ENCODE measurements at regions not wholly inside any gene's neighbourhood (a gene's known extent, or its start where the extent isn't known, plus 50 kb on each side); places are given as distances from the start of the nearest gene placed in this dataset.

GRCh38 chrX:68916891-68917290 lies 88.1 kb downstream of the EFNB1 start:
- DNase-seq (ENCODE audit: low spot score in 2 of 2, unreplicated experiment in 2 of 2): no peak
- H3K36me3 Mint-ChIP-seq: no peaks in the 10 kb centered on the region

GRCh38 chrX:68915778-68916177 lies 87.0 kb downstream of the EFNB1 start:
- Mint-ChIP-seq H3K4me3 (no peak overlapping the region), H3K36me3 (no peaks in the 10 kb centered on the region), H3K4me1 (peaks cover 14% of the 10 kb centered on the region), H3K27ac (no peak overlapping the region), H3K27me3 (ENCODE audit: low read depth) (no peaks in the 10 kb centered on the region), H3K9me3 (peaks cover 5% of the 10 kb centered on the region)
- no peak for DNase-seq (ENCODE audit: low spot score in 2 of 2, unreplicated experiment in 2 of 2)
- TF ChIP-seq CTCF (IDR thresholded peaks at IDR 0.05; ENCODE audit: unreplicated experiment): no peak

More at GRCh38 chrX:68916891-68917290, 88.1 kb downstream of the EFNB1 start:
- Mint-ChIP-seq H3K4me1 (peaks cover 14% of the 10 kb centered on the region), H3K27me3 (ENCODE audit: low read depth) (no peaks in the 10 kb centered on the region), H3K9me3 (peaks cover 5% of the 10 kb centered on the region), H3K27ac (no peak overlapping the region), H3K4me3 (no peak overlapping the region)
- TF ChIP-seq CTCF (IDR thresholded peaks at IDR 0.05; ENCODE audit: unreplicated experiment): no peak

- Mint-ChIP-seq H3K27ac (no peak overlapping the region), H3K27me3 (ENCODE audit: low read depth) (no peaks in the 10 kb centered on the region), H3K36me3 (no peaks in the 10 kb centered on the region), H3K4me3 (no peak overlapping the region), H3K9me3 (peaks cover 5% of the 10 kb centered on the region), H3K4me1 (peaks cover 16% of the 10 kb centered on the region)
- DNase-seq (ENCODE audit: low spot score in 2 of 2, unreplicated experiment in 2 of 2): no peak
- TF ChIP-seq CTCF (IDR thresholded peaks at IDR 0.05; ENCODE audit: unreplicated experiment): no peak
Observed at GRCh38 chrX:68914479-68914946, 85.7 kb downstream of the EFNB1 start.

- Mint-ChIP-seq H3K27ac (peak overlapping the region; percentile 94), H3K4me3 (peak overlapping the region; percentile 52), H3K9me3 (no peaks in the 10 kb centered on the region), H3K27me3 (ENCODE audit: low read depth) (no peaks in the 10 kb centered on the region), H3K36me3 (no peaks in the 10 kb centered on the region), H3K4me1 (peaks cover 16% of the 10 kb centered on the region)
- TF ChIP-seq CTCF (IDR thresholded peaks at IDR 0.05; ENCODE audit: unreplicated experiment): no peak
- no peak for DNase-seq (ENCODE audit: low spot score in 2 of 2, unreplicated experiment in 2 of 2)
Observed at GRCh38 chrX:68913249-68913547, 84.4 kb downstream of the EFNB1 start.

- Mint-ChIP-seq H3K36me3 (no peaks in the 10 kb centered on the region), H3K4me1 (peaks cover 16% of the 10 kb centered on the region), H3K9me3 (no peaks in the 10 kb centered on the region), H3K4me3 (peak overlapping the region; percentile 52), H3K27me3 (ENCODE audit: low read depth) (no peaks in the 10 kb centered on the region), H3K27ac (peak overlapping the region; percentile 94)
- no peak for DNase-seq (ENCODE audit: low spot score in 2 of 2, unreplicated experiment in 2 of 2)
- no peak for TF ChIP-seq CTCF (IDR thresholded peaks at IDR 0.05; ENCODE audit: unreplicated experiment)
Observed at GRCh38 chrX:68912113-68912512, 83.3 kb downstream of the EFNB1 start.

Data from mesothelial cell of epicardium (in vitro differentiated cells).